H9 (cell line): ENCODE measurements at regions not wholly inside any gene's neighbourhood (a gene's known extent, or its start where the extent isn't known, plus 50 kb on each side); places are given as distances from the start of the nearest gene placed in this dataset.

ENCODE experiments used
- DNase-seq: peaks from one replicate; pipeline ENCODE4 v3.0.0-alpha.2; 2017
- H2AFZ ChIP-seq: one replicate; pipeline ENCODE4 v1.6.1; 2013; ENCODE audit warnings: mild to moderate bottlenecking, low read length, control low read depth, moderate library complexity
- H2AK5ac ChIP-seq: 2 replicates; pipeline ENCODE4 v1.6.1; 2013; ENCODE audit warnings: low read length, control low read depth, mixed read lengths; ENCODE audit not compliant: insufficient read length
- H2BK120ac ChIP-seq: one replicate; pipeline ENCODE4 v1.6.1; 2013; ENCODE audit warnings: low read depth, mild to moderate bottlenecking, low read length, control low read depth, inconsistent platforms; ENCODE audit not compliant: poor library complexity, severe bottlenecking
- H2BK12ac ChIP-seq: 2 replicates; pipeline ENCODE4 v1.6.1; 2013; ENCODE audit warnings: low read length, control low read depth, mixed read lengths, low read depth; ENCODE audit not compliant: insufficient read length
- H2BK15ac ChIP-seq: 2 replicates; pipeline ENCODE4 v1.6.1; 2013; ENCODE audit warnings: low read depth, low read length, control low read depth
- H2BK20ac ChIP-seq: one replicate; pipeline ENCODE4 v1.6.1; 2013; ENCODE audit warnings: low read depth, mild to moderate bottlenecking, low read length, control low read depth, inconsistent platforms; ENCODE audit not compliant: poor library complexity, severe bottlenecking
- H2BK5ac ChIP-seq: 2 replicates; pipeline ENCODE4 v1.6.1; 2013; ENCODE audit warnings: low read length, control low read depth, mixed read lengths; ENCODE audit not compliant: insufficient read length
- H3K14ac ChIP-seq: 2 replicates; pipeline ENCODE4 v1.6.1; 2013; ENCODE audit warnings: low read length, control low read depth; ENCODE audit not compliant: insufficient read depth
- H3K18ac ChIP-seq: 2 replicates; pipeline ENCODE4 v1.6.1; 2013; ENCODE audit warnings: low read depth, mild to moderate bottlenecking, mixed read lengths, low read length, control low read depth; ENCODE audit not compliant: insufficient read length
- H3K23ac ChIP-seq: 2 replicates; pipeline ENCODE4 v1.6.1; 2013; ENCODE audit warnings: low read length, control low read depth, mixed read lengths, low read depth; ENCODE audit not compliant: insufficient read length
- H3K23me2 ChIP-seq: 2 replicates; pipeline ENCODE4 v1.6.1; 2013; ENCODE audit warnings: low read depth, mild to moderate bottlenecking, mixed read lengths, low read length, control low read depth; ENCODE audit not compliant: insufficient read length, poor library complexity, severe bottlenecking
- H3K27ac ChIP-seq: 2 replicates; pipeline ENCODE4 v1.5.1; 2013; ENCODE audit warnings: low read length, control low read depth, mixed read lengths, low read depth; ENCODE audit not compliant: insufficient read length
- H3K27me3 ChIP-seq: 2 replicates; pipeline ENCODE4 v1.6.1; 2013; ENCODE audit warnings: low read length, control low read depth, inconsistent platforms; ENCODE audit not compliant: insufficient read depth
- H3K4ac ChIP-seq: 2 replicates; pipeline ENCODE4 v1.6.1; 2013; ENCODE audit warnings: low read depth, mild to moderate bottlenecking, control low read depth, inconsistent platforms, low read length, moderate library complexity
- H3K4me1 ChIP-seq: 2 replicates; pipeline ENCODE4 v1.6.1; 2013; ENCODE audit warnings: low read length, control low read depth, inconsistent platforms; ENCODE audit not compliant: insufficient read depth
- H3K4me2 ChIP-seq: 2 replicates; pipeline ENCODE4 v1.6.1; 2013; ENCODE audit warnings: low read length, control low read depth, mixed read lengths; ENCODE audit not compliant: insufficient read length, insufficient read depth
- H3K56ac ChIP-seq: 2 replicates; pipeline ENCODE4 v1.6.1; 2013; ENCODE audit warnings: low read depth, mild to moderate bottlenecking, mixed read lengths, low read length, control low read depth; ENCODE audit not compliant: insufficient read length
- H3K79me1 ChIP-seq: 2 replicates; pipeline ENCODE4 v1.6.1; 2013; ENCODE audit warnings: low read depth, mild to moderate bottlenecking, moderate library complexity, low read length, control low read depth, inconsistent platforms; ENCODE audit not compliant: insufficient read depth, poor library complexity, severe bottlenecking
- H3K79me2 ChIP-seq: 2 replicates; pipeline ENCODE4 v1.6.1; 2013; ENCODE audit warnings: low read length, control low read depth, inconsistent platforms; ENCODE audit not compliant: insufficient read depth
- H3K9ac ChIP-seq: 2 replicates; pipeline ENCODE4 v1.6.1; 2013; ENCODE audit warnings: low read length, control low read depth, mixed read lengths; ENCODE audit not compliant: insufficient read length; ENCODE audit errors: extremely low read depth
- H3K9me3 ChIP-seq: one replicate; pipeline ENCODE4 v1.6.1; 2013; ENCODE audit warnings: low read depth, low read length, inconsistent platforms; ENCODE audit not compliant: control insufficient read depth
- H3T11ph ChIP-seq: one replicate; pipeline ENCODE4 v1.6.1; 2013; ENCODE audit warnings: mild to moderate bottlenecking, low read length, control low read depth, inconsistent platforms
- H4K20me1 ChIP-seq: one replicate; pipeline ENCODE4 v1.6.1; 2013; ENCODE audit not compliant: control insufficient read depth, insufficient read length, insufficient read depth
- H4K5ac ChIP-seq: 2 replicates; pipeline ENCODE4 v1.6.1; 2013; ENCODE audit warnings: low read depth, mild to moderate bottlenecking, mixed read lengths, low read length, control low read depth; ENCODE audit not compliant: insufficient read length
- H4K8ac ChIP-seq: replicated peaks from 2 replicates; pipeline ENCODE4 v1.6.1; 2013; ENCODE audit warnings: low read length, control low read depth, mixed read lengths, low read depth; ENCODE audit not compliant: insufficient read length
- H4K91ac ChIP-seq: 2 replicates; pipeline ENCODE4 v1.6.1; 2013; ENCODE audit warnings: low read depth, mild to moderate bottlenecking, moderate library complexity, mixed read lengths, low read length, control low read depth; ENCODE audit not compliant: insufficient read length
- H3K27ac Mint-ChIP-seq, 3 experiments: 2 replicates in 2 of 3; 3 replicates in 1 of 3; pipeline ENCODE4 v1.8.0; 2020 to 2021; ENCODE audit warnings: mixed read lengths in 3 of 3, mild to moderate bottlenecking in 1 of 3, moderate library complexity in 1 of 3
- H3K27me3 Mint-ChIP-seq: 2 replicates; pipeline ENCODE4 v1.8.0; 2021; ENCODE audit warnings: low read depth, mild to moderate bottlenecking, moderate library complexity, mixed read lengths
- H3K36me3 Mint-ChIP-seq, 3 experiments: 2 replicates in 2 of 3; 3 replicates in 1 of 3; pipeline ENCODE4 v1.8.0; 2020 to 2021; ENCODE audit warnings: low read depth in 3 of 3, mixed read lengths in 3 of 3; ENCODE audit not compliant: insufficient read depth in 1 of 3
- H3K4me1 Mint-ChIP-seq, 2 experiments: 2 replicates each; pipeline ENCODE4 v1.8.0; 2020; ENCODE audit warnings: mixed read lengths in 2 of 2
- H3K4me3 Mint-ChIP-seq, 2 experiments: 2 replicates in 1 of 2; 3 replicates in 1 of 2; pipeline ENCODE4 v1.8.0; 2020 to 2021; ENCODE audit warnings: mild to moderate bottlenecking in 2 of 2, mixed read lengths in 2 of 2, moderate library complexity in 1 of 2
- H3K9me3 Mint-ChIP-seq, 2 experiments: 2 replicates in 1 of 2; 3 replicates in 1 of 2; pipeline ENCODE4 v1.8.0; 2020; ENCODE audit warnings: mild to moderate bottlenecking in 2 of 2, mixed read lengths in 2 of 2, moderate library complexity in 1 of 2
- CTCF ChIP-seq: fragments of 200-600 bp; sonication (generic); conservative IDR thresholded peaks from 3 replicates; pipeline ENCODE4 v1.8.0; 2021; ENCODE audit warnings: antibody characterized with exemption, mild to moderate bottlenecking
- WGBS: extraction: QIAGEN DNeasy Blood & Tissue Kit; methylation state at CpG from one replicate; pipeline ENCODE4 v1.1.7; 2013; ENCODE audit warnings: missing lambda C conversion rate, low lambda C conversion rate, mixed read lengths; ENCODE audit not compliant: insufficient read length; ENCODE audit errors: extremely low coverage; 5-methylcytosine and 5-hydroxymethylcytosine counted together

DNA sequence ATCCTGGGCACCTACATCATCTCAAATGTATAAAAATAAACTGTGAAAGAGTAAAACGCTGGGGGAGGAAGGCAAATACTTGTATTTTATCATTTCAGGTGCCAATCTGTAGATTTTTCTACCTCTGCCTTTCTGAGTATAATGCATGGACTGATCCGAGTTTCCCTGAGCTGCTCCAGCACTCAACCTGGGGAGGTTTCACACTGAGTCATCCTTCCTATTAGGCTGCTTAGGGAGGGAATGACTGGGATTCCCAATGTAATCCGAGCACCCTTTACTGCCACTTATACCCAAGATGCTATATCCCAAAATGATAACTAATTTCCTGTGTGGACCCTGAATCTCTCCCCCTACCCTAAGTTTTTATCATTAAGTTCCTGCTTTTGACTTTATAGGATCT, 126.6 kb downstream of the HNRNPD start:
- Histone ChIP-seq H4K8ac (no peak overlapping the region), H3K79me1 (no peaks in the 10 kb centered on the region), H2BK5ac (no peak overlapping the region), H4K20me1 (no peaks in the 10 kb centered on the region), H2AFZ (no peak overlapping the region), H3T11ph (no peak overlapping the region), H3K9me3 (no peaks in the 10 kb centered on the region), H3K9ac (no peak overlapping the region), H3K79me2 (no peaks in the 10 kb centered on the region), H3K14ac (no peak overlapping the region), H3K4me1 (no peaks in the 10 kb centered on the region), H3K4ac (no peak overlapping the region), H3K27me3 (no peaks in the 10 kb centered on the region), H2BK15ac (no peak overlapping the region), H2BK120ac (no peak overlapping the region), H3K27ac (no peak overlapping the region), H2BK20ac (no peak overlapping the region), H3K4me2 (no peak overlapping the region), H4K5ac (no peak overlapping the region), H3K18ac (no peak overlapping the region), H2BK12ac (no peak overlapping the region), H3K56ac (no peak overlapping the region), H4K91ac (no peak overlapping the region), H3K23ac (no peak overlapping the region), H2AK5ac (no peak overlapping the region), H3K23me2 (no peaks in the 10 kb centered on the region)
- Mint-ChIP-seq H3K36me3 (no peaks in the 10 kb centered on the region), H3K27me3 (no peaks in the 10 kb centered on the region), H3K9me3 (no peaks in the 10 kb centered on the region; a peak in 1 of 5 replicates), H3K27ac (no peak overlapping the region), H3K4me3 (no peak overlapping the region), H3K4me1 (peaks cover 9 to 13% of the 10 kb centered on the region in 2 experiments; a peak in 3 of 4 replicates)
- no peak for TF ChIP-seq CTCF
- WGBS, result no CpG with 5 or more reads among the region's 3 CpGs
- no peak for DNase-seq
